Keratinocyte (primary cell): ENCODE measurements at regions not wholly inside any gene's neighbourhood (a gene's known extent, or its start where the extent isn't known, plus 50 kb on each side); places are given as distances from the start of the nearest gene placed in this dataset.

Experiments used
- EZH2 ChIP-seq: IDR thresholded peaks from one replicate; pipeline ENCODE4 v1.6.1; 2012; ENCODE audit warnings: inconsistent platforms, mild to moderate bottlenecking, low read length, moderate library complexity
- TF ChIP-seq, protein P1 (sequence below), 3 experiments: IDR thresholded peaks in 1 of 3; conservative IDR thresholded peaks in 1 of 3; optimal IDR thresholded peaks in 1 of 3; 2 replicates in 2 of 3; 3 replicates in 1 of 3; pipeline versions ENCODE3 to v1.5.1; 2011; ENCODE audit warnings: low read length in 3 of 3, mild to moderate bottlenecking in 3 of 3, moderate library complexity in 2 of 3, control low read depth in 1 of 3, inconsistent platforms in 1 of 3; ENCODE audit not compliant: insufficient read depth in 2 of 3; ENCODE audit errors: extremely low read depth in 1 of 3

DNA sequence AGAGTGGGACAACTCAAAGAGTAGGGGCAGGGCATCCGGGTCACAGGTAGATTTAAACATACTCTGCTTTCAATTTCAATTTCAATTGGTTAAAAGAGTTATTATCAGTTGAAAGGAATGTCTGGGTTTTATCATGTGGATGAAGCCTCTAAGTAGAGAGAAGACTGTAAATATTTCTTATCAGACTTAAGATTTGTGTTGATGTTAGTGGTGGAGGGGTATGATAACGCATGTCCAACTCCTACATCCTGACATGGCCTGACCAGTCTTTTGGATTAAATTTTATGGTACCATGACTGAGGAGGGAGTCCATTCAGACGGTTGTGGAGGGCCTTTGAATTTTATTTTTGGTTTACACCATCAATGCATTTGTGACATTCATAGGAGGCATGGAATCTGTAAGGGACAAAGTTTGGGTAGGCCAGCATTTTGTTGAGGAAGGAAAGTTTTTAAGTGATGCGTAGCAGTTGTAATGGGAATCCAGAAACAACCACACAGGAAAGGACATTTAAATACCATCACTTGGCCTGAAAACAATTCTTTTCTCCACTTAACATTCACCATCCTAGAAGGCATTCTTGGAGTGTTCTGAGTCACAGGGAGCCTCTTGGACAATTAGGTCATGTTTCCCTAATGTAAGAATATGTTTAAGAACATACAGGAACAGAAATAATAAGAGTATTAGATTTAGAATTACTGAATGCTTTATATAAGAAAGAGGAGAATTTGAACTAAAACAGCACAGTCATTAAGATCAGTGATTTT is 371.9 kb downstream of the ATP23 start:
- TF ChIP-seq EZH2 = no peak
- TF ChIP-seq, protein P1, sequence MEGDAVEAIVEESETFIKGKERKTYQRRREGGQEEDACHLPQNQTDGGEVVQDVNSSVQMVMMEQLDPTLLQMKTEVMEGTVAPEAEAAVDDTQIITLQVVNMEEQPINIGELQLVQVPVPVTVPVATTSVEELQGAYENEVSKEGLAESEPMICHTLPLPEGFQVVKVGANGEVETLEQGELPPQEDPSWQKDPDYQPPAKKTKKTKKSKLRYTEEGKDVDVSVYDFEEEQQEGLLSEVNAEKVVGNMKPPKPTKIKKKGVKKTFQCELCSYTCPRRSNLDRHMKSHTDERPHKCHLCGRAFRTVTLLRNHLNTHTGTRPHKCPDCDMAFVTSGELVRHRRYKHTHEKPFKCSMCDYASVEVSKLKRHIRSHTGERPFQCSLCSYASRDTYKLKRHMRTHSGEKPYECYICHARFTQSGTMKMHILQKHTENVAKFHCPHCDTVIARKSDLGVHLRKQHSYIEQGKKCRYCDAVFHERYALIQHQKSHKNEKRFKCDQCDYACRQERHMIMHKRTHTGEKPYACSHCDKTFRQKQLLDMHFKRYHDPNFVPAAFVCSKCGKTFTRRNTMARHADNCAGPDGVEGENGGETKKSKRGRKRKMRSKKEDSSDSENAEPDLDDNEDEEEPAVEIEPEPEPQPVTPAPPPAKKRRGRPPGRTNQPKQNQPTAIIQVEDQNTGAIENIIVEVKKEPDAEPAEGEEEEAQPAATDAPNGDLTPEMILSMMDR (optimal IDR thresholded peaks at IDR 0.05 in 1 of 3, IDR thresholded peaks at IDR 0.05 in 1 of 3, conservative IDR thresholded peaks at IDR 0.05 in 1 of 3; ENCODE audit: extremely low read depth in 1 of 3, insufficient read depth in 2 of 3, low read length in 3 of 3) = no peak
